ENCODE measurements at regions not wholly inside any gene's neighbourhood (a gene's known extent, or its start where the extent isn't known, plus 50 kb on each side); places are given as distances from the start of the nearest gene placed in this dataset.
A peak's percentile ranks its signal among the peaks of the same experiment; 100 is the strongest.

GRCh38 chr2:88269836-88270235 is 99.7 kb downstream of the THNSL2 start:
- intact Hi-C loops (cut with micrococcal nuclease): no loop called here

DNA sequence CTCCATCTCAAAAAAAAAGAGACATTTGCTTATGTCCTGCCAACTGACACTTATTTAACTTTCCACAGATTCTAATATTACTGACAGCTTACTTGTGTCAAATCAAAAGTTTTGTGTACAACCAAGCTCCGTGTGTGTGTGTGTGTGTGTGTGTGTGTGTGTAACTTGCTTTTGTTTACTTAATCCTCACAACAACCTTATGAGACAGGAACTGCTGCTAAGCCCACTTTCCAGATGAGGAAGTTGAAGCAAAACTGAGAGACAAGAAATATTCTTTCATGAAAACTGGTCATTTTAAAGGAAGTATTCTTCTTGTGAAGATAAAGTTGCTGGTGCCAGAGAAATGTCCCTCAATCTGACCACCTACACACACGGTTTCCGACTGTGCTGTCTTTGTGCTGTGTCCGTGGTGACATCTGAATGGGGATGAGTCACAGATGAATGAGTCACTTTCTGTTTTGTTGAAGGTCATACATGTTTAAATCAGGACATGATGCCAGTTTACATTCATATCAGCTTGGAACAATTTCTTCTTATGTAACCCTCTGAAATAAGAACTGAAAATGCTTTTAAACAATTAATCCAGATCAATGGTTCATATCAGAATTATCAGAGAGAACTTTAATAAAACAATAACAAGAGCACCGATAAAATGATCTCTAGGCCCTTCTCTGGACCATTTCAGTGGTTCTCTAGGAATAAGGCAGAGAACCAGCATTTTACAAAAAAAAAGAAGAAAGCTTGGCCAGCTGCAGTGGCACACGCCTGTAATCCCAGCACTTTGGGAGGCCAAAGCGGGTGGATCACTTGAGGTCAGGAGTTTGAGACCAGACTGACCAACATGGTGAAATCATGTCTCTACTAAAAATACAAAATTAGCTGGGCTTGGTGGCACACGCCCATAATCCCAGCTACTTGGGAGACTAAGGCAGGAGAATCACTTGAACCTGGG is 95.5 kb downstream of the THNSL2 start:
- Histone ChIP-seq H3K4me3 (replicated peaks in 1 of 3; ENCODE audit: low read depth in 2 of 3, low read length in 3 of 3) (no peak overlapping the region), H3K4me2 (replicated peaks; ENCODE audit: extremely low read depth, low read length, poor library complexity, severe bottlenecking) (no peak overlapping the region), H3K36me3 (replicated peaks in 1 of 2; ENCODE audit: control insufficient read depth in 1 of 2, insufficient read depth in 2 of 2, low read length in 2 of 2) (no peaks in the 10 kb centered on the region), H3K9ac (ENCODE audit: insufficient read depth, low read length, poor library complexity, severe bottlenecking) (no peak overlapping the region), H3K27me3 (ENCODE audit: control insufficient read depth in 2 of 2, insufficient read depth in 2 of 2, low read length in 2 of 2) (no peaks in the 10 kb centered on the region), H3K4me1 (ENCODE audit: control insufficient read depth in 1 of 2, insufficient read depth in 2 of 2, low read length in 2 of 2) (no peaks in the 10 kb centered on the region), H2AFZ (ENCODE audit: insufficient read depth, low read depth, low read length, poor library complexity, severe bottlenecking) (no peak overlapping the region), H3K27ac (ENCODE audit: low read depth in 1 of 2, low read length in 2 of 2) (peak overlapping the region in 1 of 2 donors; percentile 10), H4K20me1 (ENCODE audit: insufficient read depth, low read length) (no peaks in the 10 kb centered on the region), H3K9me3 (replicated peaks in 1 of 2; ENCODE audit: control insufficient read depth in 1 of 2, insufficient read depth in 1 of 2, low read length in 2 of 2) (peaks cover 0 to 13% of the 10 kb centered on the region in 2 donors), H3K79me2 (ENCODE audit: insufficient read depth, low read length) (no peaks in the 10 kb centered on the region)
- Mint-ChIP-seq H3K9me3 (peaks cover 0 to 15% (median 9%) of the 10 kb centered on the region in 7 donors), H3K4me1 (peaks cover 5% of the 10 kb centered on the region), H3K4me3 (peak overlapping the region in 1 of 2 donors; percentile 36), H3K36me3 (no peaks in the 10 kb centered on the region), H3K27me3 (ENCODE audit: low read depth in 3 of 3) (peaks cover 1 to 5% (median 2%) of the 10 kb centered on the region in 3 donors), H3K27ac (peak overlapping the region in 3 of 7 donors; percentile 39 to 74 (median 71))
- TF ChIP-seq, protein P1, sequence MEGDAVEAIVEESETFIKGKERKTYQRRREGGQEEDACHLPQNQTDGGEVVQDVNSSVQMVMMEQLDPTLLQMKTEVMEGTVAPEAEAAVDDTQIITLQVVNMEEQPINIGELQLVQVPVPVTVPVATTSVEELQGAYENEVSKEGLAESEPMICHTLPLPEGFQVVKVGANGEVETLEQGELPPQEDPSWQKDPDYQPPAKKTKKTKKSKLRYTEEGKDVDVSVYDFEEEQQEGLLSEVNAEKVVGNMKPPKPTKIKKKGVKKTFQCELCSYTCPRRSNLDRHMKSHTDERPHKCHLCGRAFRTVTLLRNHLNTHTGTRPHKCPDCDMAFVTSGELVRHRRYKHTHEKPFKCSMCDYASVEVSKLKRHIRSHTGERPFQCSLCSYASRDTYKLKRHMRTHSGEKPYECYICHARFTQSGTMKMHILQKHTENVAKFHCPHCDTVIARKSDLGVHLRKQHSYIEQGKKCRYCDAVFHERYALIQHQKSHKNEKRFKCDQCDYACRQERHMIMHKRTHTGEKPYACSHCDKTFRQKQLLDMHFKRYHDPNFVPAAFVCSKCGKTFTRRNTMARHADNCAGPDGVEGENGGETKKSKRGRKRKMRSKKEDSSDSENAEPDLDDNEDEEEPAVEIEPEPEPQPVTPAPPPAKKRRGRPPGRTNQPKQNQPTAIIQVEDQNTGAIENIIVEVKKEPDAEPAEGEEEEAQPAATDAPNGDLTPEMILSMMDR (IDR thresholded peaks at IDR 0.05): no peak
- intact Hi-C loops (cut with micrococcal nuclease): no loop called here
- WGBS (ENCODE audit: insufficient coverage): 92% methylated on average over 2 of the region's 8 CpGs
- DNase-seq: peak; percentile 43 to 77 (median 76)

More at GRCh38 chr2:88269836-88270235, 99.7 kb downstream of the THNSL2 start:
- no peak overlapping the region for H2AFZ ChIP-seq (ENCODE audit: insufficient read depth, low read depth, low read length, poor library complexity, severe bottlenecking)
- Mint-ChIP-seq H3K36me3 (no peaks in the 10 kb centered on the region), H3K4me1 (peaks cover 5% of the 10 kb centered on the region), H3K27ac (no peak overlapping the region), H3K9me3 (peaks cover 0 to 15% (median 9%) of the 10 kb centered on the region in 7 donors), H3K27me3 (ENCODE audit: low read depth in 3 of 3) (peaks cover 4 to 5% (median 5%) of the 10 kb centered on the region in 3 donors), H3K4me3 (no peak overlapping the region)
- no peak overlapping the region for H3K27ac ChIP-seq (ENCODE audit: low read depth in 1 of 2, low read length in 2 of 2)
- no peak overlapping the region for H3K4me2 ChIP-seq (replicated peaks; ENCODE audit: extremely low read depth, low read length, poor library complexity, severe bottlenecking)
- TF ChIP-seq, protein P1 (IDR thresholded peaks at IDR 0.05): no peak
- 97% methylated on average over 3 of the region's 5 CpGs for WGBS (ENCODE audit: insufficient coverage)
- no peaks in the 10 kb centered on the region for H3K36me3 ChIP-seq (replicated peaks in 1 of 2; ENCODE audit: control insufficient read depth in 1 of 2, insufficient read depth in 2 of 2, low read length in 2 of 2)
- H3K4me3 ChIP-seq (replicated peaks in 1 of 3; ENCODE audit: low read depth in 2 of 3, low read length in 3 of 3): no peak overlapping the region
- no peaks in the 10 kb centered on the region for H3K4me1 ChIP-seq (ENCODE audit: control insufficient read depth in 1 of 2, insufficient read depth in 2 of 2, low read length in 2 of 2)
- H3K9me3 ChIP-seq (replicated peaks in 1 of 2; ENCODE audit: control insufficient read depth in 1 of 2, insufficient read depth in 1 of 2, low read length in 2 of 2): peaks cover 0 to 13% of the 10 kb centered on the region in 2 donors
- H3K79me2 ChIP-seq (ENCODE audit: insufficient read depth, low read length): no peaks in the 10 kb centered on the region
- H3K9ac ChIP-seq (ENCODE audit: insufficient read depth, low read length, poor library complexity, severe bottlenecking): no peak overlapping the region
- no peaks in the 10 kb centered on the region for H3K27me3 ChIP-seq (ENCODE audit: control insufficient read depth in 2 of 2, insufficient read depth in 2 of 2, low read length in 2 of 2)
- no peaks in the 10 kb centered on the region for H4K20me1 ChIP-seq (ENCODE audit: insufficient read depth, low read length)
- DNase-seq: no peak

Data from CD14-positive monocyte (primary cell).